GM23248 (cell line): ENCODE measurements at regions not wholly inside any gene's neighbourhood (a gene's known extent, or its start where the extent isn't known, plus 50 kb on each side); places are given as distances from the start of the nearest gene placed in this dataset.

Experiments
- EZH2 ChIP-seq: fragments of 200-600 bp; sonication (generic); IDR thresholded peaks from 2 replicates; pipeline ENCODE4 v1.6.1; 2018; ENCODE audit warnings: antibody characterized with exemption, mild to moderate bottlenecking; ENCODE audit not compliant: insufficient read depth, poor library complexity, severe bottlenecking
- EZH2phosphoT487 ChIP-seq: fragments of 200-600 bp; sonication (generic); IDR thresholded peaks from 2 replicates; pipeline ENCODE4 v1.6.1; 2018; ENCODE audit warnings: antibody characterized with exemption, moderate library complexity, mild to moderate bottlenecking, low read depth; ENCODE audit not compliant: insufficient read depth

GRCh38 chr7:15828881-15829280 is 142.4 kb upstream of the MEOX2 start:
- TF ChIP-seq EZH2 (no peak), EZH2phosphoT487 (no peak)
